Transverse colon (tissue), 4 donors: ENCODE measurements at regions not wholly inside any gene's neighbourhood (a gene's known extent, or its start where the extent isn't known, plus 50 kb on each side); places are given as distances from the start of the nearest gene placed in this dataset.

Source experiments
- CTCF ChIP-seq, 5 experiments: fragments of 200-600 bp in 3 of 5; fragments of 450-650 bp in 2 of 5; sonication (generic) in 3 of 5; IDR thresholded peaks; 1 replicate in 2 of 5; 2 replicates in 3 of 5; pipeline ENCODE4 v1.5.1; 2016 to 2017; ENCODE audit warnings: antibody characterized with exemption in 5 of 5, inconsistent platforms in 3 of 5, mild to moderate bottlenecking in 2 of 5, moderate library complexity in 1 of 5
- POLR2A ChIP-seq: fragments of 450-650 bp; IDR thresholded peaks from one replicate; pipeline ENCODE4 v1.6.1; 2016; ENCODE audit warnings: antibody characterized with exemption, mild to moderate bottlenecking, moderate library complexity
- POLR2AphosphoS5 ChIP-seq, 3 donors: sonication (generic); formaldehyde crosslinking; IDR thresholded peaks; one replicate each; pipeline ENCODE4 v1.6.1; 2016; ENCODE audit warnings: antibody characterized with exemption in 3 of 3

- TF ChIP-seq POLR2A (no peak), CTCF (IDR thresholded peaks at IDR 0.05) (no peak), POLR2AphosphoS5 (IDR thresholded peaks at IDR 0.05) (no peak)
Observed at GRCh38 chr1:177571485-177572076, 398.3 kb downstream of the SEC16B start.
